ENCODE measurements at regions not wholly inside any gene's neighbourhood (a gene's known extent, or its start where the extent isn't known, plus 50 kb on each side); places are given as distances from the start of the nearest gene placed in this dataset.

DNA sequence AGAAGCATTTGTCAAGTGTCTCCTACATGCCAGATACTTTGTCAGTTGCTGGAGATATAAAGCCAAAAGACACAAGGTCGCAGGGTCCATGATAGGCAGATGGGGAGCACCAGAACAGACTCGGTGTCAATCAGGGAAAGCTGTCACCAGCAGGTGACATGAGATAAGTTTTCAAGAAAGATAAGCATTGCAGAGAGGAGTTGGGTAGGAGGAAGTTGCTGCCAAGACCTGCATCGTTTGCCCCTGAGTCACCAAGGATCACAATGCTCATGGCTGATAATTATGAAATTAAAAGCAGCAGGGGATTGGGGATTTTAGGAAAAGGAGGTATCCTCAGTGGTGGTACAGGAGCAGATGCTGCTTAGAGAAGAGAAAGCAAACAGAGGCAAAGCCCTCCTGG lies 551.1 kb upstream of the CDH11 start:
- ChIA-PET POLR2A (no interaction called here), CTCF (no interaction called here)
- no peak for TF ChIP-seq SP1 (IDR thresholded peaks at IDR 0.05)
- no peak for TF ChIP-seq BHLHE40 (IDR thresholded peaks at IDR 0.05; ENCODE audit: borderline replicate concordance)
- no peak for TF ChIP-seq TARDBP (IDR thresholded peaks at IDR 0.05)
- no peak for TF ChIP-seq FOXM1 (IDR thresholded peaks at IDR 0.05; ENCODE audit: borderline replicate concordance)
- TF ChIP-seq ARNT (IDR thresholded peaks at IDR 0.05), result no peak
- TF ChIP-seq SUZ12 (IDR thresholded peaks at IDR 0.05), result no peak
- TF ChIP-seq LEF1 (IDR thresholded peaks at IDR 0.05; ENCODE audit: borderline replicate concordance), result no peak
- TF ChIP-seq FOXA1 (IDR thresholded peaks at IDR 0.05), result no peak
- no peak for TF ChIP-seq NFRKB (IDR thresholded peaks at IDR 0.05)
- TF ChIP-seq HDGF (IDR thresholded peaks at IDR 0.05; ENCODE audit: borderline replicate concordance), result no peak
- TF ChIP-seq CTBP1 (IDR thresholded peaks at IDR 0.05; ENCODE audit: borderline replicate concordance), result no peak
- TF ChIP-seq ELF4 (IDR thresholded peaks at IDR 0.05), result no peak
- TF ChIP-seq L3MBTL2 (conservative IDR thresholded peaks at IDR 0.05), result no peak
- TF ChIP-seq, protein P1, sequence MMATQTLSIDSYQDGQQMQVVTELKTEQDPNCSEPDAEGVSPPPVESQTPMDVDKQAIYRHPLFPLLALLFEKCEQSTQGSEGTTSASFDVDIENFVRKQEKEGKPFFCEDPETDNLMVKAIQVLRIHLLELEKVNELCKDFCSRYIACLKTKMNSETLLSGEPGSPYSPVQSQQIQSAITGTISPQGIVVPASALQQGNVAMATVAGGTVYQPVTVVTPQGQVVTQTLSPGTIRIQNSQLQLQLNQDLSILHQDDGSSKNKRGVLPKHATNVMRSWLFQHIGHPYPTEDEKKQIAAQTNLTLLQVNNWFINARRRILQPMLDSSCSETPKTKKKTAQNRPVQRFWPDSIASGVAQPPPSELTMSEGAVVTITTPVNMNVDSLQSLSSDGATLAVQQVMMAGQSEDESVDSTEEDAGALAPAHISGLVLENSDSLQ (IDR thresholded peaks at IDR 0.05), result no peak
- no peak for TF ChIP-seq ZNF384 (IDR thresholded peaks at IDR 0.05)
- no peak for TF ChIP-seq FOXK2 (IDR thresholded peaks at IDR 0.05)
- DNase-seq (ENCODE audit: extremely low spot score), result no peak

DNA sequence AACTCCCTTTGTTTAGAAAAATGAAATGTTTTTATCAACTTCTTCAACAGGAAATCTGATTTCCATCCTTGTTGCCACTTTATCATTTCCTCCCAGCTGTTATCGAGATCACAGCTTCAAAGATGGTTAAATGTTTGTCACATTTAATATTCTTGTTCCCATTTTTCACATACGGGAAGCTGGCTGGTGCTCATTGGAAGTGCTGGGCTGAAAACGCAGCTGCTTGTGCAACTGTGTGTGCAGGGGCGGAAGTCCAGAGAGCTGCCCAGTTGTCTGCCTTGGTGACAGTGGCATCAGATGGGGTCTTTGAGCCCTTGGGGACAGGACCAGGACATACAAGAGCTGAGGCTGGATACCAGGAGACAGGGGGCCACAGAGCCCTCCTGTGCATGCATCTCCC lies 549.2 kb upstream of the CDH11 start:
- DNase-seq (ENCODE audit: extremely low spot score), result no peak
- POLR2A ChIA-PET, result no interaction called here
- TF ChIP-seq FOXK2 (IDR thresholded peaks at IDR 0.05) (no peak), ARNT (IDR thresholded peaks at IDR 0.05) (no peak), ELF4 (IDR thresholded peaks at IDR 0.05) (no peak), HDGF (IDR thresholded peaks at IDR 0.05; ENCODE audit: borderline replicate concordance) (no peak), FOXM1 (IDR thresholded peaks at IDR 0.05; ENCODE audit: borderline replicate concordance) (no peak), TARDBP (IDR thresholded peaks at IDR 0.05) (no peak), NFRKB (IDR thresholded peaks at IDR 0.05) (no peak), LEF1 (IDR thresholded peaks at IDR 0.05; ENCODE audit: borderline replicate concordance) (no peak), SUZ12 (IDR thresholded peaks at IDR 0.05) (no peak), ZNF384 (IDR thresholded peaks at IDR 0.05) (no peak)
- TF ChIP-seq, protein P1 (IDR thresholded peaks at IDR 0.05), result no peak
- CTCF ChIA-PET, result interaction anchor here (0.6 kb wide), 1 partner anchor 75 kb away, joined by 3 read pairs; no protein-coding TSS in a partner anchor

DNA sequence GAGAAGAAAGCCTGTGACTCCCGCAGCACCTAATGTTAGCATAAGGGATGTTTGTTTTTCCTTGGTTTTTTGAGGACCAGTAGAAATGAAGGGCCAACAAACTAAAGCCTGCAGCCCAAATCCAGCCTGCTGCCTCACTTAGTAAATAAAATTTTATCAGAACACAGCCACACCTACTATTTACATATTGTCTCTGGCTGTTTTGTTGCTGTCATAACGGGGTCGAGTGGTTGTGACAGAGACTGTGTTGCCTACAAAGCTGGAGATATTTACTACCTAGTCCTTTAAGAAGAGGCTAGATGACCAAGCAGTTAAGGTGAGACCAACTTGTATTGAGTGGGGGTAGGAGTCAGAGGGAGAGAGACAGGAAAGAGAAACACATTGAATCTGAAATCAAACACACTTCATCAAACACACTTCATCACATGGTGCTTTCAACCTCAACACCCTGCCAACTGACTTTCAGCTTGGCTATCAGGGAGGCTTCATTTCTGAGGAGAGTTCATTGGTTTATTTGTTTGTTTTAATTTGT lies 546.3 kb upstream of the CDH11 start:
- CTCF ChIA-PET, result no interaction called here
- no peak for TF ChIP-seq SP1 (IDR thresholded peaks at IDR 0.05)
- TF ChIP-seq TARDBP (IDR thresholded peaks at IDR 0.05), result no peak
- TF ChIP-seq ELF4 (IDR thresholded peaks at IDR 0.05), result no peak
- no peak for TF ChIP-seq ZNF384 (IDR thresholded peaks at IDR 0.05)
- POLR2A ChIA-PET, result no interaction called here
- DNase-seq (ENCODE audit: extremely low spot score), result no peak

DNA sequence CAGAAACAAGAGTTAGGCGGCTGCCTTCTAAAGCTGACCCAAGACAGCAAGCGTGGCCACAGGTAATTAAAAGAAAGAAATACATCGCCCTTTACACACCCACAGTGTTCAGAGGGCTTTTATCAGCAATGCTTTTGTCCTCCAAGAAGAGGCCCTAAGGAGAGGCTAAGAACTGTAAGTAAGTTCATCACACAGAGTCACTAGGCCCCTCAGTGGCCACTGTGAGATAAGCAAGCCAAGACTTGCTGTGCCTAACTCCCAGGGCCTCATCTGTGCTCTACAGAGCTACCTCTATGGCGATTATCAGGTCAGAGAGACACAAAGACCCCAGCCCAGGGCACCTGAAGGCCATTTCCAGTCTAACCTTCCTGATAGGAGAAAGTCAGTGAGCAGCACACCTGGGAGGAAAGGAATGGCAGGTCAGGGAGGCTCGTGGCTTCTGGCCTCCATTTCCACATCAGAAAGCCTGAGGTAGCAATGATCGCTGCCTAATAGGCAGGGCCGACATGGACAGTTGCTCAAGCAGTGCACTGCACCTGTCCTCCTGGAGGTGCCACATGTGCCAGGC lies 545.2 kb upstream of the CDH11 start:
- CTCF ChIA-PET, result no interaction called here
- no peak for DNase-seq (ENCODE audit: extremely low spot score)
- TF ChIP-seq SP1 (IDR thresholded peaks at IDR 0.05), result no peak
- no peak for TF ChIP-seq CTBP1 (IDR thresholded peaks at IDR 0.05; ENCODE audit: borderline replicate concordance)
- no peak for TF ChIP-seq L3MBTL2 (conservative IDR thresholded peaks at IDR 0.05)
- no peak for TF ChIP-seq LEF1 (IDR thresholded peaks at IDR 0.05; ENCODE audit: borderline replicate concordance)
- no peak for TF ChIP-seq FOXM1 (IDR thresholded peaks at IDR 0.05; ENCODE audit: borderline replicate concordance)
- TF ChIP-seq ZNF384 (IDR thresholded peaks at IDR 0.05), result no peak
- no peak for TF ChIP-seq ELF4 (IDR thresholded peaks at IDR 0.05)
- TF ChIP-seq SUZ12 (IDR thresholded peaks at IDR 0.05), result no peak
- POLR2A ChIA-PET, result no interaction called here

DNA sequence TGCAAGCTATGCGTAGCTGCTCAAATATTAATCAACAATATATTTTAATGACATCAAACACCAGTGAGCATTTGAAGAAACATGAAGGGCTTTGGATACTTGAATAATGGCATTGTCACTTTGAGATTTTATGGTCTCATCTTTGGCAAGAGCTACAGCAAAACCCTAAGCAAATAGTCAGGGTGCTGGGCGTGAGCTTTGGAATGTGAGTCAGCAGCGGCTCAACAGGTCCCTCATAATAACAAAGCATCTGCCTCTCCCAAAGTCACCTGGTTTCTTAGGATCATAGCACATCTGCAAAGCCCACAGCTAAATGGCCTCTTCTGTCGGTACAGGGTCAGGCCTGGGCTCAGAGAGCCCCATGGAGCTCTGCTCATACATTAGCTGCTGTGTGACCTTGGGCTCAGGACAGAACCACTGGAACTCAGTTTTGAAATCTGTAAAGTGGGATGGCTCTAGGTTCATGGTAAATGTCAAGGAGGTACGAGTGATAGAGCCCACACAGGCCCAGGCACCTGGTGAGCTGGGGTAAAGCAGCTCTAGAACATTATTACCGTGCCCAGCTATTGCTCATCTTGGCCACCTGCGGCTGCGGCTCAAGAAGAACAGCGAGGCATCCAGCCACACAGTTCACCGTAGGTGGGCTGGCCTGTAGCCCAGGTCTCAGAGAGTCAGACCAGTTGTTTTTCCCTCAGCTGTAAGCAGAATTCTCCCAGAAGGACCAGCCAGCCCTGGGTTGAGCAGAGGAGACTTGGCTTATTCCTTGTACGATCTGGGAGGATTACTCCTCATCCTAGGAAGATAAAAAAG lies 544.5 kb upstream of the CDH11 start:
- ChIA-PET POLR2A (no interaction called here), CTCF (no interaction called here)
- DNase-seq (ENCODE audit: extremely low spot score), result no peak
- TF ChIP-seq HDGF (IDR thresholded peaks at IDR 0.05; ENCODE audit: borderline replicate concordance) (no peak), LEF1 (IDR thresholded peaks at IDR 0.05; ENCODE audit: borderline replicate concordance) (no peak), BHLHE40 (IDR thresholded peaks at IDR 0.05; ENCODE audit: borderline replicate concordance) (no peak), SUZ12 (IDR thresholded peaks at IDR 0.05) (no peak), ARNT (IDR thresholded peaks at IDR 0.05) (no peak), ELF4 (IDR thresholded peaks at IDR 0.05) (no peak), ZNF384 (IDR thresholded peaks at IDR 0.05) (no peak), SP1 (IDR thresholded peaks at IDR 0.05) (no peak), FOXA1 (IDR thresholded peaks at IDR 0.05) (no peak), TARDBP (IDR thresholded peaks at IDR 0.05) (no peak), FOXM1 (IDR thresholded peaks at IDR 0.05; ENCODE audit: borderline replicate concordance) (no peak), CTBP1 (IDR thresholded peaks at IDR 0.05; ENCODE audit: borderline replicate concordance) (no peak), FOXK2 (IDR thresholded peaks at IDR 0.05) (no peak), L3MBTL2 (conservative IDR thresholded peaks at IDR 0.05) (no peak)
- TF ChIP-seq, protein P1 (IDR thresholded peaks at IDR 0.05), result no peak

DNA sequence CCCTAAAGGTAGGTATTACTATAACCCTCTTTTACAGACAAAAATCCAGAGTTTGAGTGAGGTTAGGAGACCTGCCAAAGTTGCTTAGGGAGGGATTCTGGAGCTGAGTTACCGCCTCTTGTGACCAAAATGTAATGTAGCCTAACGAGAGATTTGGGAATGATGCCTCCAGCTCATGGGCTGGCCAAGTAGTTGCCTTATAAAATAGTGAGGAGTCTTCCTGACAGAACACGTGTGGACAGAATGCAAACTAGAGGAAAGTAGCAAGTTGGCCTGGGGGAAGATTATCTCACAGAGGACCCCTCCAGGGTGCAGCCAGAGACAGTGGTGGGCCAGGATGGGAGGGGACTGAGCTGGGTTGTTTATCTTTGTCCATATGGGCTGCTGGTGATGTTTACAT lies 543.7 kb upstream of the CDH11 start:
- ChIA-PET CTCF (no interaction called here), POLR2A (no interaction called here)
- DNase-seq (ENCODE audit: extremely low spot score), result no peak
- TF ChIP-seq SUZ12 (IDR thresholded peaks at IDR 0.05), result no peak
- TF ChIP-seq CTBP1 (IDR thresholded peaks at IDR 0.05; ENCODE audit: borderline replicate concordance), result no peak
- TF ChIP-seq NFRKB (IDR thresholded peaks at IDR 0.05), result no peak
- no peak for TF ChIP-seq L3MBTL2 (conservative IDR thresholded peaks at IDR 0.05)
- no peak for TF ChIP-seq SP1 (IDR thresholded peaks at IDR 0.05)
- no peak for TF ChIP-seq FOXM1 (IDR thresholded peaks at IDR 0.05; ENCODE audit: borderline replicate concordance)

All from HEK293T (cell line).